ENCODE measurements at regions not wholly inside any gene's neighbourhood (a gene's known extent, or its start where the extent isn't known, plus 50 kb on each side); places are given as distances from the start of the nearest gene placed in this dataset.

DNA sequence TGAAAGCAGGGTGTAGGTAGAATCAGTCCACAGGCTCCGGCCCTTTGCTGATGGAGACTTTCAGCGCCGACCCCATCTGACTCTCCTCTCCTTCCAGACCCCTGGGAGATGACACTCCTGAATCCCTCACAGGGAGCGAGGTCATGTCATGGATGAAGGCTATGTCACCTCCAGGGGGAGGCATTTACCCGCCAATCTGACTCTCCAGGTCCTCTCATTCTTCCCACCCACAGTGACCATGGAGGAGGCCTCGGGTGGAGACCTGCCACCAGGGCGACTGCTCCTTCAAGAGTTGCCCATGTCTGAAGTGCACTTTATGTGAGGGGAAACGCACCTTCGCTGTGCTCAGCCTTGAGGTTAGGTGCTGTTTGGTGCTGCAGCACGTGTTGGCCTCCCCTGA is 112.7 kb downstream of the KLF13 start:
- TF ChIP-seq EZH2 (IDR thresholded peaks at IDR 0.05; ENCODE audit: insufficient read depth, poor library complexity, severe bottlenecking) (no peak), EZH2phosphoT487 (IDR thresholded peaks at IDR 0.05; ENCODE audit: insufficient read depth, low read depth) (no peak)

All from GM23248 (cell line).